ENCODE measurements at regions not wholly inside any gene's neighbourhood (a gene's known extent, or its start where the extent isn't known, plus 50 kb on each side); places are given as distances from the start of the nearest gene placed in this dataset.
"Not testable (repeated sequence)": the region's sequence is repeated elsewhere in the genome, so short reads cannot be mapped to it uniquely, and the experiment has no call there.

- no peak for DNase-seq
Observed at GRCh38 chr1:208475951-208476845, 232.0 kb upstream of the PLXNA2 start.

- no peak for DNase-seq
Observed at GRCh38 chr1:208476846-208477170, 232.6 kb upstream of the PLXNA2 start.

- no peak for DNase-seq
Observed at GRCh38 chr1:208479435-208479834, 235.3 kb upstream of the PLXNA2 start.

- no peak for DNase-seq
Observed at GRCh38 chr1:208485512-208485911, 241.3 kb upstream of the PLXNA2 start.

- DNase-seq = no peak
Observed at GRCh38 chr1:208486677-208487076, 242.5 kb upstream of the PLXNA2 start.

GRCh38 chr1:208488432-208488831 is 244.2 kb upstream of the PLXNA2 start:
- not testable (repeated sequence) for DNase-seq

GRCh38 chr1:208496467-208497371 is 252.5 kb upstream of the PLXNA2 start:
- no peak for DNase-seq

GRCh38 chr1:208497866-208498541 is 253.8 kb upstream of the PLXNA2 start:
- DNase-seq = no peak

- DNase-seq = no peak
Observed at GRCh38 chr1:208499026-208499425, 254.8 kb upstream of the PLXNA2 start.

- no peak for DNase-seq
Observed at GRCh38 chr1:208499601-208500000, 255.4 kb upstream of the PLXNA2 start.

GRCh38 chr1:208500375-208500774 is 256.2 kb upstream of the PLXNA2 start:
- DNase-seq = no peak

- no peak for DNase-seq
Observed at GRCh38 chr1:208501542-208501941, 257.4 kb upstream of the PLXNA2 start.

GRCh38 chr1:208503787-208504186 is 259.6 kb upstream of the PLXNA2 start:
- no peak for DNase-seq

- DNase-seq = no peak
Observed at GRCh38 chr1:208506812-208507211, 262.6 kb upstream of the PLXNA2 start.

GRCh38 chr1:208509072-208509471 is 264.9 kb upstream of the PLXNA2 start:
- no peak for DNase-seq

GRCh38 chr1:208510192-208510952 is 266.2 kb upstream of the PLXNA2 start:
- no peak for DNase-seq

- no peak for DNase-seq
Observed at GRCh38 chr1:208511242-208511860, 267.2 kb upstream of the PLXNA2 start.

- DNase-seq = no peak
Observed at GRCh38 chr1:208513799-208514198, 269.6 kb upstream of the PLXNA2 start.

GRCh38 chr1:208515129-208515528 is 270.9 kb upstream of the PLXNA2 start:
- DNase-seq = no peak

- no peak for DNase-seq
Observed at GRCh38 chr1:208516780-208517179, 272.6 kb upstream of the PLXNA2 start.

- DNase-seq = no peak
Observed at GRCh38 chr1:208520438-208521099, 276.4 kb upstream of the PLXNA2 start.

GRCh38 chr1:208521534-208521933 is 277.4 kb upstream of the PLXNA2 start:
- no peak for DNase-seq
